Panc1 (cell line): ENCODE measurements at regions not wholly inside any gene's neighbourhood (a gene's known extent, or its start where the extent isn't known, plus 50 kb on each side); places are given as distances from the start of the nearest gene placed in this dataset.
"Not testable (repeated sequence)": the region's sequence is repeated elsewhere in the genome, so short reads cannot be mapped to it uniquely, and the experiment has no call there.

Source experiments
- ATAC-seq: fragments of 200-7000 bp; cut with Tn5 transposase; 2 replicates; pipeline ENCODE4 v1.9.1; 2020; ENCODE audit warnings: mild to moderate bottlenecking, moderate library complexity
- BruUV-seq: library from RNA; stranded (reverse); fragments of 400-500 nt; replicated peaks from 2 replicates; lab custom pipeline; 2021; lab: Mats Ljungman, UMichigan
- CTCF ChIA-PET: fragments of 300-600 bp; sonication (Branson Sonifier 250); formaldehyde crosslinking; loops from one replicate; lab custom pipeline; 2022; ENCODE audit warnings: antibody characterized with exemption; lab: Charles Lee
- POLR2A ChIA-PET: fragments of 300-600 bp; sonication (Branson Sonifier 250); formaldehyde crosslinking; loops from one replicate; lab custom pipeline; 2022; ENCODE audit warnings: antibody characterized with exemption; lab: Charles Lee
- DNase-seq: peaks from one replicate; pipeline ENCODE4 v3.0.0-alpha.2; 2010; ENCODE audit warnings: low read depth, low spot score
- H3K27ac ChIP-seq: 2 replicates; pipeline ENCODE4 v1.5.1; 2011; ENCODE audit warnings: mild to moderate bottlenecking, low read length, inconsistent platforms
- H3K27me3 ChIP-seq: fragments of 200-500 bp; sonication (Bioruptor generic); 2 replicates; pipeline ENCODE4 v1.6.0; 2014; ENCODE audit warnings: low read length, inconsistent platforms; ENCODE audit not compliant: control insufficient read depth, insufficient read depth
- H3K36me3 ChIP-seq: fragments of 200-500 bp; sonication (Bioruptor generic); 2 replicates; pipeline ENCODE4 v1.5.1; 2014; ENCODE audit warnings: inconsistent platforms, mild to moderate bottlenecking, low read length, moderate library complexity; ENCODE audit not compliant: control insufficient read depth, insufficient read depth
- H3K4me1 ChIP-seq: 2 replicates; pipeline ENCODE4 v1.5.1; 2011; ENCODE audit warnings: inconsistent platforms, mild to moderate bottlenecking, low read length, moderate library complexity; ENCODE audit not compliant: control insufficient read depth, insufficient read depth
- H3K4me3 ChIP-seq, 2 experiments: 2 replicates each; pipeline ENCODE4 v1.5.1; 2011 to 2012; ENCODE audit warnings: low read depth in 2 of 2, low read length in 2 of 2, mild to moderate bottlenecking in 2 of 2, inconsistent platforms in 1 of 2, moderate library complexity in 1 of 2
- H3K9me3 ChIP-seq: fragments of 200-500 bp; sonication (Bioruptor generic); 2 replicates; pipeline ENCODE4 v1.5.1; 2014; ENCODE audit warnings: low read depth, mild to moderate bottlenecking, inconsistent platforms, low read length, moderate library complexity; ENCODE audit not compliant: control insufficient read depth, insufficient read depth
- CTCF ChIP-seq: fragments of 450-650 bp; IDR thresholded peaks from 2 replicates; pipeline ENCODE4 v1.5.1; 2017; ENCODE audit warnings: mild to moderate bottlenecking
- POLR2AphosphoS5 ChIP-seq: IDR thresholded peaks from 2 replicates; pipeline ENCODE4 v1.6.1; 2012; ENCODE audit warnings: mild to moderate bottlenecking, low read depth, low read length, moderate library complexity
- REST ChIP-seq, 2 experiments: IDR thresholded peaks; 2 replicates each; pipeline ENCODE4 v1.6.1; 2011 to 2012; ENCODE audit warnings: low read depth in 2 of 2, control low read depth in 1 of 2, low read length in 1 of 2, mild to moderate bottlenecking in 1 of 2, moderate library complexity in 1 of 2; ENCODE audit not compliant: insufficient read depth in 1 of 2
- SIN3A ChIP-seq: IDR thresholded peaks from 2 replicates; pipeline ENCODE4 v1.6.1; 2012; ENCODE audit warnings: low read depth, mild to moderate bottlenecking, low read length, moderate library complexity, borderline replicate concordance; ENCODE audit not compliant: insufficient read depth
- TCF7L2 ChIP-seq: IDR thresholded peaks from 2 replicates; pipeline ENCODE4 v1.6.1; 2011; ENCODE audit warnings: mild to moderate bottlenecking, low read depth, low read length, inconsistent platforms
- in situ Hi-C: cut with HindIII; loops from 2 replicates; pipeline ENCODE4 v1.10.0; 2016; ENCODE audit warnings: low sequenced_read_pairs, low pct_unique_long_range_greater_than_20kb
- intact Hi-C: fragments of 100-400 bp; cut with micrococcal nuclease; formaldehyde crosslinking; loops from one replicate; pipeline ENCODE4 v1.10.0; 2022; ENCODE audit not compliant: unreplicated experiment

DNA sequence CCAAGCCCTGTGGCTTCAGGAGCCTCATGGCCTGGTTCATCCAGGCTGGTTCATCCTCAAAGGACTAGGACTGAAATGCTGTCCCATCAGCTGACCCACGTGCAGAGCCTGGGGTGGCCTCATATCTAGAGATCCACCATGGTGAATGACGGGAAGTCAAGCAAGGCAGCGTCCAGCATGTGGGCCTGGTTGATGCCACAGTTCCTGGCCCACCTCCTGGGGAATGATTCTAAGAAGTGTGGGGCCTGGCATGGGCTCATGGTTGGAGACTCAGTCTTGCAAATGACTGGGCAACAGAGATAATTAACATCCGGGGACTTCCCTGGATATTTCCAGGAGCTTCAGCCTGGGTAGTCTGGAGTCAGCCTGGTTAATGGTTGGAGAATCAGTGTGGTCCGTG, 302.4 kb upstream of the SFSWAP start:
- intact Hi-C loops, result no loop called here
- no peak overlapping the region for H3K4me3 ChIP-seq
- H3K9me3 ChIP-seq, result no peaks in the 10 kb centered on the region
- CTCF ChIA-PET, result no interaction called here
- H3K36me3 ChIP-seq, result no peaks in the 10 kb centered on the region
- no peaks in the 10 kb centered on the region for H3K4me1 ChIP-seq
- no peak overlapping the region for H3K27ac ChIP-seq
- in situ Hi-C loops, result no loop called here
- no TSS peak for BruUV-seq
- no peak for DNase-seq
- TF ChIP-seq REST (IDR thresholded peaks at IDR 0.05; ENCODE audit: insufficient read depth in 1 of 2, low read depth in 2 of 2, low read length in 1 of 2) (no peak), TCF7L2 (no peak), SIN3A (no peak), POLR2AphosphoS5 (no peak), CTCF (no peak)
- POLR2A ChIA-PET, result no interaction called here
- H3K27me3 ChIP-seq, result peaks cover 4% of the 10 kb centered on the region; the same call in 1 of the 2 replicates
- ATAC-seq, result no peak

DNA sequence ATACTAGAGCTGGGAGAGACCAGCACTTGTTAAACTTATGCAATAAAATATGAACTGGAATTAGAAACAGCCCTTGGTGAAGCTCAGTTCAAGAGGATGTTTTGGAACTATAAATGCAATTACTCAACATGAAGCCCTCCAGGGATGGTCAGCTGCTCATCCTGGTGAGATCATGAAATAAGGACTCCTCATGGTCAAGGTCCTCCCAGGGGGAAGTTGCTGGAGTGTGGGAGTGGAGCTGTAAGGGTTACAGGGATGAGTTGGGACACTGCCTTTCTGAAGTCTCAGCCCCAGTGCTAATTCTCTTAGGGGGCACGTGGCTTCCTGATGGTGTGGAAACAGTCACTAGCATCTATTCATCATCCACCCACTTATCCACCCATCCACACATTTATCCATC, 301.7 kb upstream of the SFSWAP start:
- ATAC-seq (no peak), DNase-seq (no peak)
- intact Hi-C loops (no loop called here), in situ Hi-C loops (no loop called here)
- Histone ChIP-seq H3K4me3 (no peak overlapping the region), H3K36me3 (no peaks in the 10 kb centered on the region), H3K4me1 (no peaks in the 10 kb centered on the region), H3K27me3 (peaks cover 4% of the 10 kb centered on the region; the same call in 1 of the 2 replicates), H3K27ac (no peak overlapping the region), H3K9me3 (no peaks in the 10 kb centered on the region)
- ChIA-PET CTCF (no interaction called here), POLR2A (no interaction called here)
- TF ChIP-seq REST (IDR thresholded peaks at IDR 0.05; ENCODE audit: insufficient read depth in 1 of 2, low read depth in 2 of 2, low read length in 1 of 2) (no peak), TCF7L2 (no peak), POLR2AphosphoS5 (no peak), SIN3A (no peak), CTCF (no peak)
- BruUV-seq, result no TSS peak

DNA sequence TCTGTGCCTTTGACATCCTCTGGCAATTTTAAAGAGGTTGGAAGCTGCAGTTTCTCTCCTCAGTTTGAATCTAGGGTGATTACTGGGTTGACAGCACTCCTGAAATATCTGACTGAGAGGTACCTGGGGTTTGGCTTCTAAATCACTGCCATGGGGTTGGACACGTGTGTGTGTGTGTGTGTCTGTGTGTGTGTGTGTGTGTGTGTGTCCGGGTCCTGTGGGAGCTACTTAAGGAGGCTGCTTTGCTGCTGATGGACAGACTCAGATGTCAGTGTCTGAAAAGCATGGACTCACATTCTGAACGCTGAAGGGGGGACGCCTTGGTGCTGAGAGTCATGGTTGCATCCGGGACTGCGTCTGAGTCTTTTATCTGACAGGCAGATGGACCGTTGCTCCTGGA, 299.1 kb upstream of the SFSWAP start:
- POLR2A ChIA-PET, CTCF ChIA-PET, H3K27me3 ChIP-seq, H3K36me3 ChIP-seq, intact Hi-C loops, ATAC-seq, in situ Hi-C loops, H3K27ac ChIP-seq, H3K9me3 ChIP-seq, DNase-seq, H3K4me3 ChIP-seq, BruUV-seq, H3K4me1 ChIP-seq: not testable (repeated sequence)
